GM19397 (cell line): ENCODE measurements at regions not wholly inside any gene's neighbourhood (a gene's known extent, or its start where the extent isn't known, plus 50 kb on each side); places are given as distances from the start of the nearest gene placed in this dataset.
A peak's percentile ranks its signal among the peaks of the same experiment; 100 is the strongest.
"Not testable (repeated sequence)": the region's sequence is repeated elsewhere in the genome, so short reads cannot be mapped to it uniquely, and the experiment has no call there.

ENCODE experiments used
- ATAC-seq: cut with Tn5 transposase; IDR thresholded peaks from one replicate; pipeline ENCODE4 v1.9.1; 2021; ENCODE audit warnings: mild to moderate bottlenecking, moderate library complexity; ENCODE audit not compliant: unreplicated experiment

GRCh38 chr11:87493516-87493915 lies 455.8 kb downstream of the TMEM135 start:
- no peak for ATAC-seq

GRCh38 chr11:87491381-87491780 lies 453.6 kb downstream of the TMEM135 start:
- no peak for ATAC-seq

DNA sequence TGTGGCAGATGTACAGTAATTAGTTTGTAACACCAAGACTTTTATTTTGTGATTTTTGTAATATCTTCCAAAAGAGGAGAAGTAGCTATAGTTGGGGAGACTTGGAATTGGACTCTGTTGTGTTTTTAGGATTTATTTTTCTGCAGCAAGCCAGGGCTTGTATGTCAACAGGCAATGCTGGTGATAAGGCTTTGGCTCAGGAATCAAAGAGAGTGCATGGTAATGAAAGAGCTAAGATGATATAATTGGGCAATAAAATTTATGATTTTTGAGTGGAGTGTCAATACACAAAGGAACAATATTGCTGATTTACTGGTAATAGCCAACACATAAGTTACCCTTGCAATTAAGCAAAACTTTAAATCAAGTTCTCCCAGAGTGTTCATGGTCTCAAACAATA lies 452.9 kb downstream of the TMEM135 start:
- no peak for ATAC-seq

DNA sequence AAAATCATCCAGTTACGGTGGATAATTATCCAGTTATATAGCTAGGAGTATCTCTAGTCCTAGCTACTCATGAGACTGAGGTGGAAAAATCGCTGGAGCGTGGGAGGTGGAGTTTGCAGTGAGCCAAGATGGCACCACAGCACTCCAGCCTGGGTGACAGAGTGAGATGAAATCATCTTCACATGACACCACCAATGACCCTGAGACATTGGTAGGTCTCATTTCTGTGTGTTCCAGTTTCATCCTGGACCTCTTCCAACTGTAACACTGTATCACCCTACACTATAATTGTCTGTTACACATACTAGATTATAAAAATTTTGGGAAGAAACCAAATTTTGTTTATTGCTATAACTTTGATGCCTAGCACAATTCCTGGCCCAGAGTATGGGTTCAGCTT lies 446.8 kb downstream of the TMEM135 start:
- ATAC-seq: no peak

- ATAC-seq: no peak
These were observed 439.6 kb downstream of the TMEM135 start for GRCh38 chr11:87477321-87477720.

GRCh38 chr11:87473174-87473573 lies 435.4 kb downstream of the TMEM135 start:
- no peak for ATAC-seq

- ATAC-seq: no peak
These were observed 428.5 kb downstream of the TMEM135 start for GRCh38 chr11:87466223-87466622.

DNA sequence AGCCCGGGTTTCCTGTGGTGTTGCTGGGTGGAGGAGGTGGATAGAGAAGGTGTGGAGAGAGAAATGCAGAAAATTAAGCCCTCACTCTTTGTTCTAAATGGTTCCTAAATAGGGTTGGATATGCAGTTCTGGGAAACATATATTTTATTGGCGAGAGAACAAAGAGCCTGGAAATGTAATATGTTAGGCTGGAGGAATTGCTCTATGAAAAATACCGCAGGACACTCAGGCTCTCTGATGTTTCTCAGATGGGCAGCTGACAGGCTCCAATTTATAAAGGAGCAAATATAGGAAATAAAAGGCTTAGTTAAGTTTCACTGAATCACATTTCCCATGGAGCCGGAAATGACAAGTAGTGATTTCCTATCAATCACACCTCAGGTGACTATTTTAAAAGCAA lies 428.0 kb downstream of the TMEM135 start:
- ATAC-seq: no peak

GRCh38 chr11:87463486-87464102 lies 425.9 kb downstream of the TMEM135 start:
- no peak for ATAC-seq

DNA sequence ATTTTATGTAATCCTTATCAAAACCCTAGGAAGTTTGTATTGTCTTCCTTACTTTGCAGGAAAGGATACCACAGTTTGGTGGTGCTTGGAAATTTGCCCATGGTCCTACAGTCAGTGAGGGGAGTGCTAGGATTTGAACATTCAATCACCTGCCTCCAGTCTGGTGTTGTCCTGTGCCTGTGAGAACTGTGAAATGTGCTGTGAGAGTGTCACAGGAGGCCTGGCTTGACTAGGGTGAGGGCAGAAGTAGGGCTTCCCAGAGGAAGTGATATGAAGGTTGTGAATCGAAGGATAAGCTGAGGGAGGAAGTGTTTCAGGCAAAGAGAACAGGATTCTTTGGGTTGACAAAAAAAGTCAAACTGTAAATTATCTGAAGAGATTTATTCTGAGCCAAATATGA lies 424.4 kb downstream of the TMEM135 start:
- no peak for ATAC-seq

GRCh38 chr11:87460842-87461637 lies 423.3 kb downstream of the TMEM135 start:
- no peak for ATAC-seq

DNA sequence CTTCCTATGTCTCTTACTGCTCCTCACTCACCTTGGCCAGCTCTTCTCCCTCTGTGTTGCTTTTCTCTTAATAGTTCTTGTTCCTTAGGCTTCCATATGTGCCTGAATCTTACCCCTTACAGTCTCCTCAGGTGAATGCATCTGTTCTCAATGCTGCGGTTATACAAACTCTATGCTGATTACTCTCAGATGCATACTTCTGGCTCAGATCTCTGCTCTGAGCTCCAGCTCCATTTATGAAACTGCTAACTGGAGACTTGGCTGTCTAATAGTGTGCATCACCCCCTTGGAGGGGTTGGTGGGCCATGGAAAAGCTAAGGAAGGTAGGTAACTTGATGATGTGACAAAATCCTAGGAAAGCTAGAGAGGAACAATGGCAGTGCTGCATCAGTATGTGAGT lies 422.5 kb downstream of the TMEM135 start:
- ATAC-seq: no peak

DNA sequence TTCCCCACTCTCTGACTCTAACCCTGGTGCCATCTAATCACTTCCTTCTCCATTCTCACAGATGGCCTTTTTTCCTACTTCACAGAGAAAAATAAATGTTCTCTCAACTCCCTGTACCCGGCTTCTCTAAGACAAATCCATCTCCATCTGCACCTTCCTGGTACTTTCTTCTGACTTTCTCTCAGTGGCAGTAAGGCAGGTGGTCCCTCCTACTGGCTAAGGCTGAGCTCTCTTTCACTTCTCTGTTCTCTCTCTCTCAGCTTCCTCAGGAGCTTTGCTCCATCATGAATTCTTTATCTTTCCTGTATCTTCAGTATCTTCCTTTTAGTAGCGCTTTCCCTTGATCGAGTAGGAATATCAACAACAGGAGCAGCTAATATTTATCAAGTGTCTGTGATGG lies 421.6 kb downstream of the TMEM135 start:
- no peak for ATAC-seq

- no peak for ATAC-seq
These were observed 418.8 kb downstream of the TMEM135 start for GRCh38 chr11:87456499-87456898.

DNA sequence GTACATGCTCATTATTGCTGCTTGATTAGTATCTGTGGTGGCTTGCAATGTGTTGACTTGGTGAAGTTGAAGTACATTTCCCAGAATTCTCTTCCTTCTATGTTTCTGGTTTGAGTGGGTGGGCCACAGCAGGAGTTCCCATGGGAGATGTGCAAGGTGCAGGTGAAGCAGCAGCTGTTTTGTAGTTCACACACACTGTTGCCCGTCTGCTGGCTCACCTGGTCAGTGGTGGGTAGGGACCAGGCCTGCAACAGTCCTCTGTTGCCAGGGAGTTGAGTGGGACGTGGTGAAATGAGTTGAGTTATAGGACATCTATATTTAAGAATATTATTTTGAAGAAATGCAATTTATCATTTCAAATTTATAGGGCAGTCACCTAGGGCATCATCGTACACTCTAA lies 417.4 kb downstream of the TMEM135 start:
- no peak for ATAC-seq

GRCh38 chr11:87454241-87454640 lies 416.5 kb downstream of the TMEM135 start:
- ATAC-seq: peak; percentile 70

GRCh38 chr11:87453531-87454089 lies 415.9 kb downstream of the TMEM135 start:
- ATAC-seq: no peak

GRCh38 chr11:87452025-87452424 lies 414.3 kb downstream of the TMEM135 start:
- ATAC-seq: not testable (repeated sequence)

- no peak for ATAC-seq
These were observed 413.7 kb downstream of the TMEM135 start for GRCh38 chr11:87451395-87451794.

- ATAC-seq: no peak
These were observed 409.9 kb downstream of the TMEM135 start for GRCh38 chr11:87447606-87448005.

- no peak for ATAC-seq
These were observed 407.3 kb downstream of the TMEM135 start for GRCh38 chr11:87444993-87445392.

DNA sequence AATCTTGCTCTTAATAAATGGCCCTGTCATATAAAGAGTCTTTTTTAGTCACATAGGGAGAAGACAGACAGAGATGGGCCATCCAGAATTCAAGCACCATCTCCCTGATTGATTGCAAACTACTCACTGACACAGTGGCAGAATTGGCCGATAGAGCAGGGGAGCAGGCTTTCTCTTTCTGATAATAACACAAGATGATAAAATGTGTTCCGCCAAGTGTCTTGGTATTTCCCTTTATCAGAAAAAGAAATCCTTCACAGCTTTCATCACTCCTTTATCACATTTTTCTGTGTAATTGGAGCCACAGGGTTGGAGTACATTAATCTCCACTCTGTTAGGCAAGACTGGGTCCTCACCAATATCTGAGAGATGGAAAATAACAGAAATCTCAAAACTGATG lies 406.0 kb downstream of the TMEM135 start:
- no peak for ATAC-seq
